Fibroblast of lung (primary cell): ENCODE measurements at regions not wholly inside any gene's neighbourhood (a gene's known extent, or its start where the extent isn't known, plus 50 kb on each side); places are given as distances from the start of the nearest gene placed in this dataset.
A peak's percentile ranks its signal among the peaks of the same experiment; 100 is the strongest.

Source experiments
- DNase-seq, 2 donors: peaks; one replicate each; pipeline versions ENCODE4 v3.0.0 to v3.0.0-alpha.2; 2010; ENCODE audit warnings: low read depth in 2 of 2
- H2AFZ ChIP-seq: 2 replicates; pipeline ENCODE4 v1.5.1; 2012; ENCODE audit warnings: low read length, control low read depth, inconsistent platforms
- H3K27ac ChIP-seq: 2 replicates; pipeline ENCODE4 v1.5.1; 2011; ENCODE audit warnings: low read length, control low read depth; ENCODE audit not compliant: insufficient read depth
- H3K27me3 ChIP-seq: 2 replicates; pipeline ENCODE4 v1.5.1; 2011; ENCODE audit warnings: mild to moderate bottlenecking, low read length; ENCODE audit not compliant: control insufficient read depth, insufficient read depth
- H3K36me3 ChIP-seq: 2 replicates; pipeline ENCODE4 v1.5.1; 2011; ENCODE audit warnings: low read length; ENCODE audit not compliant: control insufficient read depth, insufficient read depth
- H3K4me1 ChIP-seq: 2 replicates; pipeline ENCODE4 v1.5.1; 2011; ENCODE audit warnings: low read length; ENCODE audit not compliant: control insufficient read depth, insufficient read depth; ENCODE audit errors: extremely low read depth
- H3K4me2 ChIP-seq: 2 replicates; pipeline ENCODE4 v1.5.1; 2011; ENCODE audit warnings: low read length, control low read depth; ENCODE audit not compliant: insufficient read depth; ENCODE audit errors: extremely low read depth
- H3K4me3 ChIP-seq, 4 experiments: fragments of 200-600 bp in 1 of 4; sonication (generic) in 1 of 4; replicated peaks in 1 of 4; 2 replicates each; pipeline ENCODE4 v1.5.1; 2011 to 2016; ENCODE audit warnings: low read length in 4 of 4, low read depth in 3 of 4, mild to moderate bottlenecking in 3 of 4, control low read depth in 2 of 4, inconsistent platforms in 1 of 4, mixed read lengths in 1 of 4; ENCODE audit not compliant: insufficient read depth in 1 of 4; ENCODE audit errors: control extremely low read depth in 1 of 4
- H3K79me2 ChIP-seq: 2 replicates; pipeline ENCODE4 v1.5.1; 2012; ENCODE audit warnings: mild to moderate bottlenecking, low read length, inconsistent platforms; ENCODE audit not compliant: control insufficient read depth, insufficient read depth
- H3K9ac ChIP-seq: 2 replicates; pipeline ENCODE4 v1.5.1; 2011; ENCODE audit warnings: mild to moderate bottlenecking, low read length, control low read depth; ENCODE audit not compliant: insufficient read depth
- H3K9me3 ChIP-seq: 2 replicates; pipeline ENCODE4 v1.5.1; 2012; ENCODE audit warnings: low read depth, low read length; ENCODE audit not compliant: control insufficient read depth, insufficient read depth
- H4K20me1 ChIP-seq: 2 replicates; pipeline ENCODE4 v1.5.1; 2011; ENCODE audit warnings: low read length; ENCODE audit not compliant: control insufficient read depth, insufficient read depth; ENCODE audit errors: extremely low read depth
- CTCF ChIP-seq, 2 donors: IDR thresholded peaks in 1 of 2; conservative IDR thresholded peaks in 1 of 2; 1 replicate in 1 of 2; 2 replicates in 1 of 2; pipeline ENCODE4 v1.5.1; 2011 to 2012; ENCODE audit warnings: low read length in 2 of 2, control low read depth in 1 of 2, inconsistent platforms in 1 of 2, low read depth in 1 of 2, mild to moderate bottlenecking in 1 of 2
- EZH2 ChIP-seq: IDR thresholded peaks from 2 replicates; pipeline ENCODE4 v1.5.1; 2012; ENCODE audit warnings: low read length, control low read depth, mild to moderate bottlenecking; ENCODE audit errors: missing control alignments

GRCh38 chr7:46756256-46756655 lies 825.7 kb downstream of the TNS3 start:
- H3K4me3 ChIP-seq = no peak overlapping the region

GRCh38 chr7:46755120-46756034 lies 826.5 kb downstream of the TNS3 start:
- no peak overlapping the region for H3K4me2 ChIP-seq
- no peak overlapping the region for H3K27ac ChIP-seq
- H3K4me1 ChIP-seq = peaks cover 7% of the 10 kb centered on the region
- no peaks in the 10 kb centered on the region for H3K79me2 ChIP-seq
- no peaks in the 10 kb centered on the region for H3K27me3 ChIP-seq
- DNase-seq = peak in 1 of 2 donors; percentile 32
- no peak for TF ChIP-seq EZH2
- no peaks in the 10 kb centered on the region for H4K20me1 ChIP-seq
- H3K9me3 ChIP-seq = no peaks in the 10 kb centered on the region
- no peak overlapping the region for H3K9ac ChIP-seq
- no peak overlapping the region for H3K4me3 ChIP-seq
- H3K36me3 ChIP-seq = no peaks in the 10 kb centered on the region
- H2AFZ ChIP-seq = no peak overlapping the region

More at GRCh38 chr7:46756256-46756655, 825.7 kb downstream of the TNS3 start:
- Histone ChIP-seq H2AFZ (no peak overlapping the region), H3K9me3 (no peaks in the 10 kb centered on the region), H4K20me1 (no peaks in the 10 kb centered on the region), H3K9ac (no peak overlapping the region), H3K4me1 (peaks cover 7% of the 10 kb centered on the region), H3K27ac (no peak overlapping the region), H3K36me3 (no peaks in the 10 kb centered on the region), H3K27me3 (no peaks in the 10 kb centered on the region), H3K79me2 (no peaks in the 10 kb centered on the region), H3K4me2 (no peak overlapping the region)
- TF ChIP-seq EZH2 (no peak), CTCF (conservative IDR thresholded peaks at IDR 0.05 in 1 of 2, IDR thresholded peaks at IDR 0.05 in 1 of 2; ENCODE audit: low read depth in 1 of 2, low read length in 2 of 2) (no peak)
- DNase-seq = no peak

GRCh38 chr7:46754140-46754720 lies 827.7 kb downstream of the TNS3 start:
- Histone ChIP-seq H3K4me1 (peaks cover 7% of the 10 kb centered on the region), H3K79me2 (no peaks in the 10 kb centered on the region), H3K9me3 (no peaks in the 10 kb centered on the region), H3K36me3 (no peaks in the 10 kb centered on the region), H3K27me3 (no peaks in the 10 kb centered on the region), H3K27ac (no peak overlapping the region), H2AFZ (no peak overlapping the region), H3K4me2 (no peak overlapping the region), H3K9ac (no peak overlapping the region), H3K4me3 (no peak overlapping the region), H4K20me1 (no peaks in the 10 kb centered on the region)
- TF ChIP-seq CTCF (conservative IDR thresholded peaks at IDR 0.05 in 1 of 2, IDR thresholded peaks at IDR 0.05 in 1 of 2; ENCODE audit: low read depth in 1 of 2, low read length in 2 of 2) = no peak
- no peak for TF ChIP-seq EZH2
- DNase-seq = peak in 1 of 2 donors; percentile 93
